ENCODE measurements at regions not wholly inside any gene's neighbourhood (a gene's known extent, or its start where the extent isn't known, plus 50 kb on each side); places are given as distances from the start of the nearest gene placed in this dataset.
"Not testable (repeated sequence)": the region's sequence is repeated elsewhere in the genome, so short reads cannot be mapped to it uniquely, and the experiment has no call there.

- DNase-seq (ENCODE audit: low spot score), result no peak
Observed at GRCh38 chr3:115254492-115255196, 107.6 kb upstream of the ZBTB20 start.

DNA sequence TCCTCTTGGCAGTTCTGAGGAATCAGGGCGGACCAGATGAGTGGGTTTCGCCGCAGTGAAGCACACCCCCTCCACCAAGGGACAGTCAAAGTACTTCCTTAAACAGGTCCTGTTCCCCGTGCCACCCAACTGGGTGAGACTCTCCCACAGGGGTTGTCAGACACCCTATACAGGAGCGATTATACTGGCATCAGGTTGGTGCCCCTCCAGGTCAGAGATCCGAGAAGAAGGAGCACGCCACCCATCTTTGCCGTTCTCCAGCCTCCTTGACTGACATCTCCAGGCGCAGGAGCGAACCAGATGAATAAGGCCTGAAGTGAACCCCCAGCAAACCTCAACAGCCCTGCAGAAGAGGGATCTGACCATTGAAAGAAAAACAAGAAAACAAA is 108.1 kb upstream of the ZBTB20 start:
- DNase-seq (ENCODE audit: low spot score), result no peak

DNA sequence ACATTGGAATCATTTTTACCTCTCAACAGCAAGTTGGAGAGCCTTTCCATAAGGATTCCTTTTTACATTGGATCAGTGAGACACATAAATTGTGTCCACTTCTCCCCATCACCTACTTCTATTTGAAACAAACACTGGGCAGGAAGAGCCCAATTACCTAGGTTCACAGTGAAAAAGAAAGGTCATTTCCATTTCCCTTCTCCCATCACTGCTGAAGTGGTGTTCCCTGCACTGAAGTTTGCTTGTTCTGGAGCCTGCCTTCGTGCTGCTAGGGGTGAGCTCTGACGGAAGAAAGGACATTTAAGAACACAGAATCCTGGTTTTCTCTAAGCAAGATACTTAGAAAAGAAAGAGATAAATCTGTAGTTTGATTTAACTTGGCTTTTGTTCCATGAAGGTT is 123.8 kb upstream of the ZBTB20 start:
- DNase-seq (ENCODE audit: low spot score), result no peak

GRCh38 chr3:115272036-115272824 is 125.1 kb upstream of the ZBTB20 start:
- DNase-seq (ENCODE audit: low spot score), result no peak

DNA sequence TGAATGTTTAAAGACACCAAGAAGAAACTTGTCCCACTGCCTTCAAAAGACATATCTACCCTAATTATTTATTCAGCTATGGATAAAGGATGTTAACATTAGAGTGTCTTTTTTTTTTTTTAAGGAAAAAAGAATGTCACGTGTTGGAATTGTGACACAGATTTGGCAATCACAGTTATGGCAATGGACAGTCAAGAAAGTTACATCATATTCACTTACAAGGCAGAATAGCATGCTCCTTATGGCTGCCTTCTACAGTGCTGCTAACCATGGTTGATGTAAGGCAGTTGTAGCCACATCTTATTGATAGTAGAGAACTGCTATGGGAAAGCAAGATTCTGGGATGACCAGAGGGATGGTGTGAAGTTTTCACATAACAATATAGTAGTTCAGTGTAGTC is 128.8 kb upstream of the ZBTB20 start:
- DNase-seq (ENCODE audit: low spot score), result no peak

GRCh38 chr3:115279939-115280338 is 132.9 kb upstream of the ZBTB20 start:
- DNase-seq (ENCODE audit: low spot score), result no peak

- no peak for DNase-seq (ENCODE audit: low spot score)
Observed at GRCh38 chr3:115280506-115280905, 133.4 kb upstream of the ZBTB20 start.

DNA sequence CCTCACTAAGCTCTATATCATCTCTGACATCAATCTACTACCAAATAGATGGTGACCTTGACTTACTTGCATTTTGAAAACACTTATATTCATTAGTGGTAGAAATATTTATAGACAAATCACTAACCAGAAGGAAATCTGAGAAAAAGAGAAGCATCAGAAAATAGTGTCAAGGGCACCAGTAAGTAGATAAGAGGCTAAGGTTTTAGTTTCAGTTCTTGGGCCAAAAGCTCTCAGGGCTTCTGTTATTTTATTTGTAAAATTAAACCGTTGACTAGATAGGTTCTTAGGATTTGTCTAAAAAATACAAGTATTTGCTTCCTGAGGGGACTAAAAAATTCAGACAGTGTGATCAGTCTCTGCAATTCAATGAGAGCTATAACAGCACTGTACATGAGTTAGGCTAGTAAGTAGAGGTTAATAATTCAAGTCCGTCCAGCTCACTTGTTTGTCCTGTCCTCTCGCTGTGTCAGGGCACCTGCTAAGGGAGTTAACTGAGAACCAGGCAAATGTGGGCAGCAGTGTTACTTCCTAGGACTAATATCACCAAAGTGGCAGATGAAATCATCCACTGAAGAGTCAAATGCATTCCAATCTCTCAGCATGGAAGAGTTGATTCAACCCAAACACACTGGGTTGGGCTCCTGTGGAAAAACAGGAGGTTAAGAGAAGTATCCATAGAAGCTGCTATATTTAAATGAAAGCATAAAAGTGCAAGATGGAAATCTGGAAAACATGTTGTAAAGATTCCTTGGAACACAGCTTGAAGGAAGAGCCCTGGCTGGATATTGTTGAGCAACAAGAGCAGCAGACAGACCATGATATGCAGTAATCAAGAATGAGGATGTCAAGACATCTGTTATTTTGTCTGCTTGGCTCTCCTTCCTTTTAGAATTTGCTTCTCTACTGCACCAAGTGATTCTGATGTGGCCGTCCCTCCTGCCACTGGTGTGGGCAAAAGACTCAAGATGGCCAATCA is 134.9 kb upstream of the ZBTB20 start:
- no peak for DNase-seq (ENCODE audit: low spot score)

- no peak for DNase-seq (ENCODE audit: low spot score)
Observed at GRCh38 chr3:115284980-115285379, 137.9 kb upstream of the ZBTB20 start.

- DNase-seq (ENCODE audit: low spot score), result no peak
Observed at GRCh38 chr3:115286529-115287197, 139.6 kb upstream of the ZBTB20 start.

- no peak for DNase-seq (ENCODE audit: low spot score)
Observed at GRCh38 chr3:115287198-115287597, 140.1 kb upstream of the ZBTB20 start.

GRCh38 chr3:115292131-115292530 is 145.0 kb upstream of the ZBTB20 start:
- DNase-seq (ENCODE audit: low spot score), result no peak

- DNase-seq (ENCODE audit: low spot score), result no peak
Observed at GRCh38 chr3:115292677-115293165, 145.6 kb upstream of the ZBTB20 start.

- no peak for DNase-seq (ENCODE audit: low spot score)
Observed at GRCh38 chr3:115293321-115293720, 146.2 kb upstream of the ZBTB20 start.

GRCh38 chr3:115301364-115301860 is 154.3 kb upstream of the ZBTB20 start:
- DNase-seq (ENCODE audit: low spot score), result no peak

- DNase-seq (ENCODE audit: low spot score), result not testable (repeated sequence)
Observed at GRCh38 chr3:115317953-115318352, 170.9 kb upstream of the ZBTB20 start.

- DNase-seq (ENCODE audit: low spot score), result no peak
Observed at GRCh38 chr3:115321400-115321805, 174.3 kb upstream of the ZBTB20 start.

DNA sequence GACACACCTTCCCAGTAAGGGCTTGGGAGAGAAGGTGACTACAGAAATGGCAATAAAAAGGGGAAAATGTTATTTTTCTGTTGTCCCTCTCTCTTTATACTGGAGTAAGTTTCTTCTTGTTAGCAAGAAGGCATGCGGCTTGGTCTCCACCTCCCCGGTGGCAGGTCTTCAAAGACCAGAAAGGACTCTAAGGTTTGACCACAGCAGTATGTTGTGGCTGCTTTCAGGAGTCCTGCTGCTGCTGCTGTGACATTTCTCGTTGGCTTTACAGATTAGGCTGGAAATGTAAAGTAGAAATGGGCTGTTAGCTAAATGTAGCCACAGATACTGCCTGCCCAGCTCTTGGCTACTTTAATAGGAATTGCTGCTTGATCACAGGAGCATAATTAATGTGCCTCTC is 175.8 kb upstream of the ZBTB20 start:
- DNase-seq (ENCODE audit: low spot score), result no peak

DNA sequence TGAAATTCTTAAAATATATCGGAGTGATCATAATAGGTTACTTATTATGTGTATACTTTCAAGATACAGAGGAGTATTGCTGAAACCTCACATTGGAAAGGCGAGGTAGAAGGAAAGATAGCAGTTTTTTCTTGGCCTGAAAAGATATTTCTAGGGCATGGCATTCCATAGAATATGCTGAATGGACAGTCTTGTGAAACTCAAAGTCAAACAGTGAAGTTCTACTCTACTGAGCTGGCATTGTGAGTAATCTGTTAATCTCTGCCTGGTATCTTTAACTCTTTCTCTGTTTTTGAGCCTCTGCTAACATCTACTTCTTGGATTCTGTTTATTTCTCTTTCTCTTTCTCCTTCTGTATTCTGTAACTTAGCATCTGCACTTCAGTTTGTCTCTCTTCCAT is 176.3 kb upstream of the ZBTB20 start:
- DNase-seq (ENCODE audit: low spot score), result no peak

- DNase-seq (ENCODE audit: low spot score), result no peak
Observed at GRCh38 chr3:115324056-115324455, 177.0 kb upstream of the ZBTB20 start.

DNA sequence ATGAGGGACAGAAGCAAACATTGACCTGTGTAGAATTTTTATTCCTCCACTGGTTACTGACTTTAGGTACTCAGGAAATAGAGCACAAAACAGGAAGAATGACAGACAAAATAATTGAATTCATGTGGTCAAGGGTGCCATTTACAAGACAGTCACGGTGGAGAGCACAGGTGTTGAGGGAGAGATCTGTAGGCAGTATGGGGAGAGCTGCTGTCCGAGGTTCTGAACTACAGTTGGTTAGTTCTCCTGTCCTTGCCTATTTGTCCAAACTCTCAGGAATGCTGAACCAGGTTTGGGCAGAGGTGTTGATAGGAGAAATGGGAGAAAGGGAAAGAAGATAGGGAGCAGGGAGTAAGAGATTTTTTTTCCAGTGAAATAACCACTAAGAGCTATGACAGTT is 178.5 kb upstream of the ZBTB20 start:
- DNase-seq (ENCODE audit: low spot score), result no peak

DNA sequence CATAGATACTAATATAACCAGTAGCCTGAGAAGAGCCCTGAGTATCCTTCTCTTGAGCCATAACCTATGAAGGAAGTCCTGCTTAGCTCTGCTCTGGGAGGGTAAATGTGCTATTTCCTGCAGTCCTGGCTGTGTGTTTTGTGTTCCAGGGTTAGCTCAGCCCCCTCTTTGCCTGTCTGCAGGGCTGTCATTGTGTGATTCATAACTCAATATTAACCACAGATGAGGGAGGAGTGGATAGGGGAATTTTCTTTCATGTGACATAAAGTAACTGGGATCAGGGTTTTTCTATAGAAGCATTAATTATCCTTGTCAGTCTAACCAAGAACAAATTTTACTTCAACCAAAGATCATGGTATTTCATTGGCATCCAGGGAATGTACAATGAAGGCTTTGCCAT is 183.3 kb upstream of the ZBTB20 start:
- no peak for DNase-seq (ENCODE audit: low spot score)
